ENCODE measurements at regions not wholly inside any gene's neighbourhood (a gene's known extent, or its start where the extent isn't known, plus 50 kb on each side); places are given as distances from the start of the nearest gene placed in this dataset.

- no peak for DNase-seq (ENCODE audit: low read depth, low spot score)
Observed at GRCh38 chr2:239630618-239631286, 229.9 kb upstream of the HDAC4 start.

GRCh38 chr2:239629926-239630617 is 229.3 kb upstream of the HDAC4 start:
- DNase-seq (ENCODE audit: low read depth, low spot score), result no peak

- DNase-seq (ENCODE audit: low read depth, low spot score), result no peak
Observed at GRCh38 chr2:239626961-239627592, 226.3 kb upstream of the HDAC4 start.

- DNase-seq (ENCODE audit: low read depth, low spot score), result no peak
Observed at GRCh38 chr2:239625971-239626734, 225.3 kb upstream of the HDAC4 start.

- no peak for DNase-seq (ENCODE audit: low read depth, low spot score)
Observed at GRCh38 chr2:239625156-239625845, 224.5 kb upstream of the HDAC4 start.

GRCh38 chr2:239621611-239622010 is 220.8 kb upstream of the HDAC4 start:
- no peak for DNase-seq (ENCODE audit: low read depth, low spot score)

- DNase-seq (ENCODE audit: low read depth, low spot score), result no peak
Observed at GRCh38 chr2:239619369-239619768, 218.5 kb upstream of the HDAC4 start.

GRCh38 chr2:239616729-239617128 is 215.9 kb upstream of the HDAC4 start:
- no peak for DNase-seq (ENCODE audit: low read depth, low spot score)

- DNase-seq (ENCODE audit: low read depth, low spot score), result no peak
Observed at GRCh38 chr2:239612133-239612532, 211.3 kb upstream of the HDAC4 start.

GRCh38 chr2:239611222-239611795 is 210.5 kb upstream of the HDAC4 start:
- no peak for DNase-seq (ENCODE audit: low read depth, low spot score)

GRCh38 chr2:239610457-239611221 is 209.8 kb upstream of the HDAC4 start:
- no peak for DNase-seq (ENCODE audit: low read depth, low spot score)

- DNase-seq (ENCODE audit: low read depth, low spot score), result no peak
Observed at GRCh38 chr2:239609607-239610310, 208.9 kb upstream of the HDAC4 start.

- DNase-seq (ENCODE audit: low read depth, low spot score), result no peak
Observed at GRCh38 chr2:239609162-239609561, 208.3 kb upstream of the HDAC4 start.

GRCh38 chr2:239608723-239609122 is 207.9 kb upstream of the HDAC4 start:
- no peak for DNase-seq (ENCODE audit: low read depth, low spot score)

- no peak for DNase-seq (ENCODE audit: low read depth, low spot score)
Observed at GRCh38 chr2:239608260-239608659, 207.4 kb upstream of the HDAC4 start.

GRCh38 chr2:239607517-239608191 is 206.8 kb upstream of the HDAC4 start:
- DNase-seq (ENCODE audit: low read depth, low spot score), result no peak

- DNase-seq (ENCODE audit: low read depth, low spot score), result no peak
Observed at GRCh38 chr2:239606741-239607516, 206.1 kb upstream of the HDAC4 start.

GRCh38 chr2:239605976-239606375 is 205.2 kb upstream of the HDAC4 start:
- DNase-seq (ENCODE audit: low read depth, low spot score), result no peak

Data from activated CD4-positive, CD25-positive, alpha-beta regulatory T cell treated with anti-CD3 and anti-CD28 coated beads, Interleukin-2, amount 50 U/mL, for 16 hours (primary cell).